Neuronal stem cell (in vitro differentiated cells): ENCODE measurements at regions not wholly inside any gene's neighbourhood (a gene's known extent, or its start where the extent isn't known, plus 50 kb on each side); places are given as distances from the start of the nearest gene placed in this dataset.

Source experiments
- DNase-seq: peaks from one replicate; pipeline ENCODE4 v3.0.0-alpha.2; 2013; ENCODE audit warnings: low spot score
- H2AFZ ChIP-seq: one replicate; pipeline ENCODE4 v1.6.1; 2013; ENCODE audit warnings: mild to moderate bottlenecking, low read length, inconsistent platforms
- H2AK5ac ChIP-seq: 2 replicates; pipeline ENCODE4 v1.6.1; 2013; ENCODE audit warnings: low read depth, mild to moderate bottlenecking, inconsistent platforms, low read length, moderate library complexity, mixed read lengths
- H2BK120ac ChIP-seq: 2 replicates; pipeline ENCODE4 v1.6.1; 2013; ENCODE audit warnings: low read depth, mild to moderate bottlenecking, inconsistent platforms, low read length, moderate library complexity, mixed read lengths
- H2BK12ac ChIP-seq: one replicate; pipeline ENCODE4 v1.6.1; 2013; ENCODE audit warnings: low read length, inconsistent platforms
- H2BK15ac ChIP-seq: 2 replicates; pipeline ENCODE4 v1.6.1; 2013; ENCODE audit warnings: mild to moderate bottlenecking, low read length, inconsistent platforms, mixed read lengths
- H2BK5ac ChIP-seq: one replicate; pipeline ENCODE4 v1.6.1; 2013; ENCODE audit warnings: inconsistent platforms, mild to moderate bottlenecking, low read length, moderate library complexity
- H3K14ac ChIP-seq: one replicate; pipeline ENCODE4 v1.6.1; 2013; ENCODE audit warnings: low read length, inconsistent platforms
- H3K18ac ChIP-seq: 2 replicates; pipeline ENCODE4 v1.6.1; 2013; ENCODE audit warnings: low read length, inconsistent platforms
- H3K23ac ChIP-seq: 2 replicates; pipeline ENCODE4 v1.6.1; 2013; ENCODE audit warnings: low read depth, mild to moderate bottlenecking, mixed read lengths, low read length, inconsistent platforms; ENCODE audit not compliant: poor library complexity
- H3K27ac ChIP-seq: replicated peaks from 3 replicates; pipeline ENCODE4 v1.5.1; 2013; ENCODE audit warnings: low read length, inconsistent platforms
- H3K27me3 ChIP-seq, 3 experiments: 2 replicates each; pipeline ENCODE4 v1.6.1; 2013; ENCODE audit warnings: low read length in 3 of 3, mild to moderate bottlenecking in 2 of 3, inconsistent platforms in 1 of 3, low read depth in 1 of 3, mixed read lengths in 1 of 3, moderate library complexity in 1 of 3; ENCODE audit not compliant: control insufficient read depth in 3 of 3, insufficient read depth in 3 of 3
- H3K36me3 ChIP-seq, 2 donors: replicated peaks in 1 of 2; 2 replicates each; pipeline ENCODE4 v1.6.1; 2013; ENCODE audit warnings: low read length in 2 of 2; ENCODE audit not compliant: control insufficient read depth in 2 of 2, insufficient read depth in 2 of 2
- H3K4ac ChIP-seq: 2 replicates; pipeline ENCODE4 v1.6.1; 2013; ENCODE audit warnings: inconsistent platforms, mild to moderate bottlenecking, low read length, moderate library complexity
- H3K4me1 ChIP-seq, 2 donors: 1 replicate in 1 of 2; 2 replicates in 1 of 2; pipeline ENCODE4 v1.6.1; 2013; ENCODE audit warnings: low read length in 2 of 2, low read depth in 1 of 2; ENCODE audit not compliant: control insufficient read depth in 2 of 2, insufficient read depth in 1 of 2
- H3K4me2 ChIP-seq: one replicate; pipeline ENCODE4 v1.6.1; 2013; ENCODE audit warnings: mild to moderate bottlenecking, low read length, inconsistent platforms; ENCODE audit not compliant: insufficient read depth, poor library complexity, severe bottlenecking
- H3K4me3 ChIP-seq, 2 donors: 2 replicates each; pipeline ENCODE4 v1.5.1; 2013; ENCODE audit warnings: low read length in 2 of 2, mild to moderate bottlenecking in 2 of 2, inconsistent platforms in 1 of 2, moderate library complexity in 1 of 2
- H3K79me1 ChIP-seq: one replicate; pipeline ENCODE4 v1.6.1; 2013; ENCODE audit warnings: low read depth, mild to moderate bottlenecking, inconsistent platforms, low read length, moderate library complexity
- H3K9ac ChIP-seq: one replicate; pipeline ENCODE4 v1.6.1; 2013; ENCODE audit warnings: mild to moderate bottlenecking, low read depth, low read length, inconsistent platforms; ENCODE audit not compliant: poor library complexity
- H3K9me3 ChIP-seq, 2 donors: replicated peaks in 1 of 2; 2 replicates each; pipeline versions ENCODE3 to v1.6.1; 2013; ENCODE audit warnings: low read length in 2 of 2, mild to moderate bottlenecking in 2 of 2, inconsistent platforms in 1 of 2, low read depth in 1 of 2, mixed read lengths in 1 of 2, moderate library complexity in 1 of 2; ENCODE audit not compliant: control insufficient read depth in 2 of 2, insufficient read depth in 1 of 2
- H4K8ac ChIP-seq: one replicate; pipeline ENCODE4 v1.6.1; 2013; ENCODE audit warnings: low read depth, mild to moderate bottlenecking, inconsistent platforms, low read length, moderate library complexity
- H4K91ac ChIP-seq: one replicate; pipeline ENCODE4 v1.6.1; 2013; ENCODE audit warnings: low read length, low read depth, mild to moderate bottlenecking, inconsistent platforms; ENCODE audit not compliant: poor library complexity
- WGBS, 2 donors: extraction: QIAGEN DNeasy Blood & Tissue Kit; methylation state at CpG; one replicate each; pipeline ENCODE4 v1.1.7; 2013; ENCODE audit warnings: missing lambda C conversion rate in 2 of 2, mixed read lengths in 1 of 2; ENCODE audit not compliant: insufficient read length in 2 of 2, insufficient replicate concordance in 1 of 2; ENCODE audit errors: extremely low coverage in 2 of 2; 5-methylcytosine and 5-hydroxymethylcytosine counted together

DNA sequence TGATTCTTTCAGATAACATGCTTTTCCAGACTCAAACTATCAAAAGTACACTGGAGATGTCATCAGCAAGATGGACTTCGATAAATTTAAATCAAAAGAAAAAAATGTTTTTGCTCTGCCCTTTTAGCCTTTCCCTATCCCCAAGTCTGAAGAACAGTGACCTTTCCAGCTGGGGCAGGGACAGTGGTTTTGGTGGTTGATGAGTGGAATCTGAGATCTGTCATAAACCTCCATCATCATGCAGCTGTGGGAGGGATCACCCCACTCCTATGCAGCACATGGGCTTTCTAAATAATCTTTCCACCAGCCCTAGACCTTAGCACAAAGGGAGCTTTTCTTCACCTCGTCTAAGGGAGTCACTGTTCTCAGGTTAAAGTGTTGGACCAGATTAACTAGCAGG is 869.5 kb upstream of the SOX9 start:
- Histone ChIP-seq H2BK15ac (no peak overlapping the region), H3K9me3 (no peaks in the 10 kb centered on the region), H4K91ac (no peak overlapping the region), H2BK120ac (no peak overlapping the region), H3K79me1 (no peaks in the 10 kb centered on the region), H3K9ac (no peak overlapping the region), H3K4me1 (no peaks in the 10 kb centered on the region), H3K4ac (no peak overlapping the region), H3K27me3 (no peaks in the 10 kb centered on the region), H2BK5ac (no peak overlapping the region), H3K18ac (no peak overlapping the region), H2AK5ac (no peak overlapping the region), H2BK12ac (no peak overlapping the region), H3K4me2 (no peak overlapping the region), H3K27ac (no peak overlapping the region), H4K8ac (no peak overlapping the region), H3K14ac (no peak overlapping the region), H3K4me3 (no peak overlapping the region), H2AFZ (no peak overlapping the region), H3K36me3 (no peaks in the 10 kb centered on the region), H3K23ac (no peak overlapping the region)
- WGBS, 2 donors = no CpG with 5 or more reads among the region's 2 CpGs
- no peak for DNase-seq

- no CpG with 5 or more reads among the region's 2 CpGs for WGBS, 2 donors
- Histone ChIP-seq H3K9me3 (no peaks in the 10 kb centered on the region), H3K4ac (no peak overlapping the region), H3K9ac (no peak overlapping the region), H2BK120ac (no peak overlapping the region), H2BK5ac (no peak overlapping the region), H3K18ac (no peak overlapping the region), H2AFZ (no peak overlapping the region), H3K4me2 (no peak overlapping the region), H4K91ac (no peak overlapping the region), H3K36me3 (no peaks in the 10 kb centered on the region), H3K27me3 (no peaks in the 10 kb centered on the region), H3K4me3 (no peak overlapping the region), H3K27ac (no peak overlapping the region), H2BK15ac (no peak overlapping the region), H3K14ac (no peak overlapping the region), H2AK5ac (no peak overlapping the region), H2BK12ac (no peak overlapping the region), H4K8ac (no peak overlapping the region), H3K4me1 (no peaks in the 10 kb centered on the region), H3K79me1 (no peaks in the 10 kb centered on the region), H3K23ac (no peak overlapping the region)
- DNase-seq = no peak
Observed at GRCh38 chr17:71251951-71252350, 868.9 kb upstream of the SOX9 start.

DNA sequence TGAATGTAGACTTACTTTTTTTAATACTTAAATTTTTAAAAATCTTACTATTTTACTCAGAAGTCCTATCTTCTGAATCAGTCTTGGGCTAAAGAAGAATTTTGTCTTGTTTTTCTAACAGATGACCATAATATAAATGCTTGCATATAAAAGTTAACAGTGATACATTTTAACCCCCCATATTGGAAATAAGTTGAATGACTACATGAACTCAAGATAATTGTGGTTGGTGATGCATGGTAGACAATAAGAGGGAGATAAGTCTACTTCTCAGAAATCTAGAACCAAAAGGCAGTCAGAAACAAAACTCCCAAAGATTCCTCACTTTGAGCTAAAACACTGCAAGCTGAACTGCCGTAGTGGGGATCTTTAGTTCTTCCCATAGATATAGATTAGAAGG is 868.4 kb upstream of the SOX9 start:
- Histone ChIP-seq H4K91ac (no peak overlapping the region), H4K8ac (no peak overlapping the region), H3K18ac (no peak overlapping the region), H2AFZ (no peak overlapping the region), H2BK12ac (no peak overlapping the region), H3K4me3 (no peak overlapping the region), H3K79me1 (no peaks in the 10 kb centered on the region), H3K14ac (no peak overlapping the region), H2BK5ac (no peak overlapping the region), H2BK120ac (no peak overlapping the region), H2AK5ac (no peak overlapping the region), H3K36me3 (no peaks in the 10 kb centered on the region), H3K27ac (no peak overlapping the region), H3K27me3 (no peaks in the 10 kb centered on the region), H2BK15ac (no peak overlapping the region), H3K23ac (no peak overlapping the region), H3K9me3 (no peaks in the 10 kb centered on the region), H3K4me1 (no peaks in the 10 kb centered on the region), H3K9ac (no peak overlapping the region), H3K4ac (no peak overlapping the region), H3K4me2 (no peak overlapping the region)
- WGBS, 2 donors = no CpG with 5 or more reads among the region's 1 CpG
- no peak for DNase-seq

- WGBS, 2 donors = no CpG with 5 or more reads among the region's 2 CpGs
Observed at GRCh38 chr17:71257096-71257495, 863.7 kb upstream of the SOX9 start.

More at GRCh38 chr17:71257096-71257495, 863.7 kb upstream of the SOX9 start:
- Histone ChIP-seq H3K4ac (no peak overlapping the region), H2BK5ac (no peak overlapping the region), H3K36me3 (no peaks in the 10 kb centered on the region), H2AFZ (no peak overlapping the region), H3K4me2 (no peak overlapping the region), H3K4me3 (no peak overlapping the region), H3K23ac (no peak overlapping the region), H3K79me1 (no peaks in the 10 kb centered on the region), H3K27ac (no peak overlapping the region), H3K9me3 (no peaks in the 10 kb centered on the region), H3K9ac (no peak overlapping the region), H2BK12ac (no peak overlapping the region), H3K18ac (no peak overlapping the region), H2BK120ac (no peak overlapping the region), H3K27me3 (no peaks in the 10 kb centered on the region), H3K14ac (no peak overlapping the region), H2AK5ac (no peak overlapping the region), H3K4me1 (peaks cover 0 to 4% of the 10 kb centered on the region in 2 donors), H2BK15ac (no peak overlapping the region), H4K8ac (no peak overlapping the region), H4K91ac (no peak overlapping the region)
- no peak for DNase-seq
